Right renal cortex interstitium (tissue), 3 donors: ENCODE measurements at regions not wholly inside any gene's neighbourhood (a gene's known extent, or its start where the extent isn't known, plus 50 kb on each side); places are given as distances from the start of the nearest gene placed in this dataset.

Source experiments
- DNase-seq, 3 donors: peaks; one replicate each; pipeline ENCODE4 v3.0.0-alpha.2; 2013; ENCODE audit warnings: low read depth in 3 of 3, low spot score in 2 of 3

DNA sequence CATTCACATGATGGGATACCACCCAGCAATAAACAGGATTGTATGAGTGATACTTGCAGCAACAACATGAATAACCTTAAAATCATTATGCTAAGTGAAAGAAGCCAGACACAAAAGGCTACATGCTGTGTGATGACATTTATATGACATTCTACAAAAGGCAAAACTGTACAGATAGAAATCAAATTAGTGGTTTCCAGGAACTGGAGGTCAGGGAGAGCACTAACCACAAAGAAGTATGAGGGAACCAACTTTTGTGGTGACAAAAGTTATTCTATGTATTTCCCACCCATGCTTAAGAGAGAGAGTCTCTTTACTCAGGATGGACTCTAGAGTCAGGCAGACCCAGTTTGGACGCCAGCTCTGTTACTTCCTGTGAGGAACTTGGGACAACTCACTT, 364.5 kb upstream of the DAB1 start:
- no peak for DNase-seq

DNA sequence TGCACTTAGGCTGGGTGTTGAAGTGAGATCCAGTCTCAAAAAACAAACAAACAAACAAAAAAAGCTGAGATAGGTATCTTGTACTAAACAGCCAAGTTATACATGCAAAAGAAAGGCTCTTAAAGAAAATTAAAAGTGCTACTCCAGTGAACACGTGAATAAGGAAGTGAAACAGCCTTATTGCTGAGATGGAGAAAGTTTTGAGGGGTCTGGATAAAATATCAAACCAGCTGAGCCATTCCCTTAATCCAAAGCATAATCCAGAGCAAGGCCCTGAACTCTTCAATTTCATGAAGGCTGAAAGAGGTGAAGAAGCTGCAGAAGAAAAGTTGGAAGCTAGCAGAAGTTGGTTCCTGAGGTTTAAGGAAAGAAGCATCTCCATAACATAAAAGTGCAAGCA, 360.5 kb upstream of the DAB1 start:
- DNase-seq, result no peak

DNA sequence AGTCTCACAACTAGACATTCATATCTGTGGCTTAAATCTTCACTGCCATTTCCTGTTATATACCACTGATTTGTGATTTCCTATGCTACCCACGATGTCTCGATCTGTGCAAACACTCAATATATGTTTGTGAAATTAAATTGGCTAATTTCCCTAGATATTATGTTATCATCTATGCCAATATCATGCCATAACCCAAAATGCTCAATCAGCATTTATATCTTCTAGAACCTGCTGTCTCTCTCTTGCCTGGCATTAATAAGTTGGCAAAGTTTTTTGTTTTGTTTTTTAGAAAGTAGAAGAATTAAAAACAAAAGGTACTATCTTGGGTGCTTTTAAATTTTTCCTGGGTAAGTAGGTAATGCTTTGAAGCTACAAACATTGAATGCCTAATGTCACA, 358.5 kb upstream of the DAB1 start:
- DNase-seq, result no peak

DNA sequence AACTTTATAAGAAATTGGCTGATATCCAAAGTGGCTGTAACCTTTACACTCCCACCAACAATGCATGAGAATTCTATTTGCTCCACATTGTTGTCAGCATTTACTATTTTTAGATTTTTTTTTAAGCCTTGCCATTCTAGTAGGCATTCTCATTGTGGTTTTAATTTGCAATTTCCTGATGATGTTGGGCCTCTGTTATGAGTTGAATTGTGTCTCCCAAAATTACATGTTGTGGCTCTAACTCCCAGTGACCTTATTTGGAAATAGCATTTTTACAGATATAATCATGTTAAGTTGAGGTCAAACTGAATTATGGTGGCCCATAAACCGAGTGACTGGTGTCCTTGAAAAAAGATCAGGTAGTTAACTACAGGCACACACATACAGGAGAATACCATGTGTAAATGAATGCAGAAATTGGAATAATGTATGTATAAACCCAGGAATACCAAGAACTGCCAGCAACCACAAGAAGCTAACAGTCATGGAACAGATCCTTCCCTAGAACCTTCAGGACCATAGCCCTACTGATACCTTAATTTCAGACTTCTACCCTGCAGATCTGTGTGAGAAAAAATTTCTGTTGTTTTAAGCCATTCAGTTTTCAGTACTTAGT, 348.8 kb upstream of the DAB1 start:
- no peak for DNase-seq

DNA sequence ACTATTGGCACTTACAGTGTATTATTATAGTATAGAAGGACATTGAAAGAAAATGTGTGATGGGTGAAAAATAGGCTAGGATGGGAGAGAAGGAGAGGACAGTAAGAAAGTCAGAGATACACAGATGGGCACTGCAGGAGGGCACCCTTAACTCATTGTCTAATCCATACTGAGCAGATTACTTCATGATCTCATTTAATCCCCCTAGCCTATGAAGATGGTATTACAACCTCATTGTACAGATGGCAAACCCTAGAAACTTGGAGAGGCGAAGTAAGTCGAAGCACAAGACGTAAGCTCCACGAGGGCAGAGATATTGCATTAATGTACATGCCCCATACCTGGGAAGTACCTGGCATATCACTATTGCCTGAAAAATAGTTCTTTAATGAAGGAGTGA, 346.9 kb upstream of the DAB1 start:
- DNase-seq, result no peak

DNA sequence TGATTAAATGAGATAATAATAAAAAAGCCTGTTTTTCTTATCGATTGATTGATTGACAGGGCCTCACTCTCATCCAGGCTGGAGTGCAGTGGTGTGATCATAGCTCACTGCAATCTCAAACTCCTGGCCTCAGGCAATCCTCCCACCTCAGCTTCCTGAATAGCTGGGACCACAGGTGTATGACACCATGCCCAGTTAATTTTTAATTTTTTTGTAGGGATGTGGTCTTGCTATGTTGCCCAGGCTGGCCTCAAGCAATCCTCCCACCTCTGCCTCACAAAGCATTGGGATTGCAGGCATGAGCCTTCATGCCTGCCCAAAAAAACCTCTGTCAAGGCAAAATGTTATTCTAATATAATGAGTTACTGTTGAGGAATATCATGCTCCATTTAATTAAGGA, 346.4 kb upstream of the DAB1 start:
- DNase-seq, result no peak

DNA sequence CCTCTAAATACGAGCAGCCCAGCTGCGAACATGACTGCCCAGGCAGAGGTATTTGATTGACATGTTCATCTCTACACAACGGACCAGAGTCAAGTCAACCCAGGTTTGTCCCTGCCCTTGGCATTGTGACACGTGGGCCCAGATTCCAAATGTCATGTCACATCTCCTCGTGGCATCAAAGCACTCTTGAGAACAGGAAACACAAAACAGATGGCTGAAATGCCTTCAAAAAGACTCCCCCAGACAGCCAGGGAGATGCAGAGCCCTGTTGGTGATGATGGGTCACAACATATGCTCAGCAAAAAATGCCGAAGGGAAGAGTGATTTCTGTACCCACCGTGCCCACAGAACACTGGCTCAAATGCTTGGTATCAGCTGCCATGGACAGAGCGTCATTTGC, 337.8 kb upstream of the DAB1 start:
- no peak for DNase-seq

DNA sequence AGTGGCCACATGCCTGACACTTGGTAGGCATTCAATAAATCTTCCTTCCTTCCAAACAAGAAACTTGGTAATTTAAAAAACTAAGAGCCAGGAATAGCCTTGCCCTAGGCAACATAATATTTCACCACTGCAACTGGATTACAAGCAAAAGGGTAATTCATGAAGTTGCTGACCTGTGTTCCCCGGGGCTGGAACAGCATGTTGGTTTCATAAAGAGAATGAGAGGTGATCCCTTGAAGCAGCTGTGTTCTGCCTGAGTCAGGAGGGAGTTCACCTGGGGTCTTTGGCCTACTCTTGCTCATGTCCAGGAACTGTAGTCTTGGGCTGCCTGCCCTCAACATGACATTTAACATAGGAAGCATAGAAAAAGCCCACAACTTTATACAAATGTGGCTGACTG, 329.0 kb upstream of the DAB1 start:
- no peak for DNase-seq

DNA sequence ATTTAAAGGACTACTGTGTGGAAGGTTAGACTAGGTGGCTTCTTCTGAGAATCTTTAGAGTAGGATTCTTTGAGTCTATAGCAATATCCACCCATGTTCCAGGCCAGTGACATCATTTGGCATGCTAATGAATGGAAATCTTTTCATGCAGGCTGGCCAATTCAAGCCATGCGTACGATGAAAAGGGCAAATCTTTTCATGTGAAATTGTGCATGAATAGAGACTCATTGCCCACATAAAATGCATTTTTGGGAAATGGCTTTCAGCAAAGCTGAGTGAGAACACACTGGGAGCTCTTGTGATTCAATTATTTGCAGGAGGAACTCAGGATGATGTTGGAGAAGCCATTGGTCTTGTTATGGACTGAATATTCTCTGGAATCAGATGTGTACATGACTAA, 324.9 kb upstream of the DAB1 start:
- DNase-seq, result no peak

DNA sequence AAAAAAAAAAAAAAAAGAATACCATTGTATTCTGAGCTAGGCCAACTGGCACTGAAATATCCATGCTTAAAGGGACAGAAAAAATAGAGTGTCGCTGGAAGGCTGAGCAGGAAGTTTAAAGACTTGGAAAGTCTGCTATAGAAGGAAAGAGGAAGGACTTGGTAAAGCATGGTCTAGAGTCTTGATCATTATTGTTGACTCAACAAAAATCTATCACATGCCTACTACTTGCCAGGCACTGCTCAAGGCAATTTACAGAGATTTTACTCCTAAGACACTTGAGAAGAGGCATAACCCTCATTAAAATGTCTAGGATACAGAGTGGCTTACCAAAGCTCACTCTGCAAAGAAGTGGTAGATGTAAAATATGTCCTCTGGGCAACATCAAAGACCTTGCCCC, 324.0 kb upstream of the DAB1 start:
- no peak for DNase-seq

DNA sequence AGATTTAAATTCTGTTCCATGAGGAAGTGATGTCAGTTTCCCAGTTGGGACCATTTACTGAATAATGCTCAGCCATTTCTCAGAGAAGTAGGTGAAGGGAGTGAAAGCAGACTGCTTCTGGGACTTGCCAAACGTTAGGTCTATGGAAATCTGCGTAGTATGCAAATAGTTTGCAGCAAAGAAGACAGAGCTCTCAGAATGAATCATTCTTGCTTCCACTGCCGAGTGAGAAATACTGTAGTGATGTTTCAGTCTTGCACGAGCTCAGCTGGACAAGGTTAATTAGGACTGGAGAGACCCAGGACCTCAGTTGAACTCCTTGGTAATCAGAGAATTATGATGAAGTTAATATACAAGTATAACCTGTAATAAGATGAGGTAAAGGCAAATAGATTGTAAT, 317.7 kb upstream of the DAB1 start:
- no peak for DNase-seq

DNA sequence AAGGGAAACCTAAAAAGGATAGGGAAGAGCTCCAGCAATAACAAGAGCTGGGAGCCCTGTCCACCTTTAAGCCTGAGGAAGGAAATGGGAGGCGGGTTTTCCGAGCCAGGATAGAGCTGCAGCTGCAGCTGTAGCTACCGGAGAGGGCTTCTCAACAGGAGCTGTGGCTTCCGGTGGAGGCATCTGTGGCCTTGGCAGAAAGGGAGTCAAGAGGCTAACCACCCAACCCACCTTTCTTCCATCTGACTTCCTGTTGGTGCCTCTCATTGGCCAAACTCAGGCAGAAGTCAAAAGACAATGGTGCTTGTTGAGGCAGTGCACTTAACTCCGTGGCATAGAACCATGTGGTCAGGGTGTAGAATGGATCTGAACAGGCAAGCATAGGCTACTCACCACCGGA, 313.1 kb upstream of the DAB1 start:
- DNase-seq, result no peak

DNA sequence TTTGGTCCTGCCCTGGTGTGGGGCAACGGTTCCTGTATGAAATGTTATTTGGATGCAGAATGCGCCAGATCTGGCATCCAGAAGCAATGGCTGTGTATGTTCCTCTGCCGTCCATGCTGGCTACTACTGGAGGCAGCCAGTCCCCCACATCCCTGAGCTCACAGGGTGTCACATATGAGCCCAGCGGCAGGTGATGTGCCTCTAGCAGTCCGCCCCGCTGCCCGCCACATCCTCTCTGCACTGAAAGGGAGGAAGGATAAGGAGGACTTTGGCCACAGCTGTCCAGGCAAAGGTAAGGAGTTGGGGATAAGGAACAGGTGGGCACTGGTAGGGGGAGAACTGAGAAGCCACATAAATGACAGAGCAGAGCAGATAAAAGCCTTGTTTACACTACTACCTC, 305.3 kb upstream of the DAB1 start:
- DNase-seq, result no peak

DNA sequence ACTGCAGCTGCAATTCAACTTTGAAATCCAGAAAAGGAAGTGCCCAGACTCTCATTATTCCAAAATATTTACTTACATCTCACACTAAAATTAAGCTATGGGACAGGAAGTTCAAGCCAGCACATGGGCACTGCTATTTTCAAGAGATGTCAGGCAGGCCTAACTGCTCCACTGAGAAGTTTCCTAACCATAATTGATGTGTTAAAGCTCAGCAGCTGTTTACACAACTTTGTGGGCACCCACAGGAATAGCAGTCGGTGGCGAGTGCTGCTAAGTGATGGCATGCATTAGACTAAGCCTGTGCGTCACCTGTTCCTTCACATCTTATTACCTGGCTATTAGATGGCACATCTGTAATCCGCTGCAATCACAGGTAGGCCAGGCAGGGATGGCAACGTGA, 303.3 kb upstream of the DAB1 start:
- DNase-seq, result no peak

DNA sequence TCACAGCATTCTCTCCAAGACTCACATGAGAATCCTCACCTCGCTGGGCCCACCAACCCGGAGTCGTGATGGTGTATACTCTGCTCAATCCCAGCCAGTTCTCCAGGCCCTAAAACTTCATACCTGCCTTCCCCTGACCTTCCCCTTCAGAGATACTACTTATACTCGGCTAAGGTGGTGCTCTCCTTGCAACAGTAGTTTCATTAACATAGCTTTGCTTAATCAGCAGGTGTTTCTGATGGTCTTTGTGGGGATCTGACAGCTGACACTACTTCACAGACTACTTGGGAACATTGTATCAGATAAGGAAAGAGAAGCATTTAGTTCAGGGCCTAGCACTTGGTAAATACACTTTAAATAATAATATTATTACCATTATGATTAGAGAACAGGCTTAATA, 301.5 kb upstream of the DAB1 start:
- no peak for DNase-seq

DNA sequence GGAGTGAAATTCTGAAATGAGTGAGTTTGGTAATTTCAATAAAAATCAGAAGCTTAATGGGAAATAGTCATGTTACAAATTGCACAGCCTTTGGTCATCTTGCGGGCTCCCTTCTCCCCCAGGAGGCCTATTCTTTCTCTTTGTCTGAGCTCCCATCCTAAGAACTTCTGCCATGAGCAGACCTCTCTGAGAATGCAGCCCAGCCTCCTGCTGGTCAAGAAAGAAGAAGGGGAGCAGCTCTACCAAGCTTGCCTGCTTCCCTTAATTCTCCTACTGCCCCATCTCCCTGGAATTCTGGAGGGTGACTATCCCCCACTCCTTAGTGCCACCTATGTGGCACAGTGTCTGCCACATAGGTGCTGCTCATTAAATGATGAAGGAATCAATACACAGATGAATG, 300.7 kb upstream of the DAB1 start:
- no peak for DNase-seq

DNA sequence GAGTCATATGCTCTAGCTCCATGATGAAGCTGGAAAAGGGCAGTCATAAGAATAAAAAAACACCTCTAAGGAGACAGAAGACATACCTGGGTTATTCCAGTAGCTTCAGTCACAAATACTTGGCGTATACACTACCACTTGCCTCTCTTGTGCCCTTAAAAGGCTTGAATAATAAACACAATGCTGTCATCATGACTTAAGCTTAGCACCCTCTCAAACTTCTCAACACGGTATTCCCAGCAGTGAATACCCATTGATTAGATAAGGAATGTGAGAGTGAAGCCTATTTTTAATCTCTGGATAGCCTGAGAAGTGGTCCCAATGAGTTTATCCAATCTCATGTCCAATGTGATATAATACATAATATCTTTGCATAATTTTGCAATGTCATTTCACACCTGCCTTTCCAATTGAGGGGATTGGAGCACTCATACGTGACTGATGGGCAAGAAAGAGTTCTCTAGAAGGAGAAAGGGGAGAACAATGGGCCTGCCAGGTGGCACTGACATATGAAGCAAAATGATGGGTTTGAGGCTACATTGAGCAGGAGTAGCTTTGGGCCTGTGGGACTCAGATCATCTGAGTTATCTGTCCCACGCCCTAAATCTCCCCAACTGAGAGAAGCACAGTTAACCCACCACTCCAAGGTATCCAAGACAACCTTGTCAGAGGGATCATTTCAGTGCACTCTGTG, 298.6 kb upstream of the DAB1 start:
- DNase-seq, result no peak

DNA sequence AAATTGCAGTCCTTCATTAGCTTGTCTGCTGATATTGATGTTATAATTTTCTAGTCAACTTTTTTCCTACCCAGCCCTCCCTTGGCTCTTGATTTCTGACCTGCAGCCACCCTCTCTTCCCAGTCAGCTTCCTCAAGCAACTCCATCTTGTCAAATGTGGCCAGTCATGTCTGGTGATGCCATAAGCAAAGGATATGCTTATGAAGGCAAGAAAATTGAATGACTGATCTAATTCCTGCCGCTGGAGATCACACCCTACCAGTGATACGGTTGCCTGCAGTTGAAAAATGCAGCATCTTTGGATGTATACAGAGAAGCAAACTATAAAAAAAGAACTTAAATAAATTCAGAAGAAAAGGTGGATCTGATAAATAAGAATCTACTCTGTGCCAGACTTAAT, 297.1 kb upstream of the DAB1 start:
- no peak for DNase-seq

DNA sequence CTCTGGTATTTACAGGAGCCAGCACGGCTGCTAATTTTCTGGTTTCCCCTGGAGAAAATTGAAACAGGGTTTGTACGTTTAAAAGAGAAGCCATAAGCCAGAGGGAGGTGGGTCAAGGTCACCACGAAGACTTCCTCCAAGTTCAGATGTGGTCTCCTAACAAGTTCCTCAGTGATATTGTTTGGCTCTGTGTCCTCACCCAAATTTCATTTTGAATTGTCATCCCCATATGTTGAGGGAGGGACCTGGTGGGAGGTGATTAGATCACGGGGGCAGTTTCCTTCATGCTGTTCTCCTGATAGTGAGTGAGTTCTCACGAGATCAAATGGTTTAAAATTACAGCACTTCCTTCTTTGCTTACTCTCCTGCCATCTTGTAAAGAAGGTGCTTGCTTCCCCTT, 295.4 kb upstream of the DAB1 start:
- no peak for DNase-seq

DNA sequence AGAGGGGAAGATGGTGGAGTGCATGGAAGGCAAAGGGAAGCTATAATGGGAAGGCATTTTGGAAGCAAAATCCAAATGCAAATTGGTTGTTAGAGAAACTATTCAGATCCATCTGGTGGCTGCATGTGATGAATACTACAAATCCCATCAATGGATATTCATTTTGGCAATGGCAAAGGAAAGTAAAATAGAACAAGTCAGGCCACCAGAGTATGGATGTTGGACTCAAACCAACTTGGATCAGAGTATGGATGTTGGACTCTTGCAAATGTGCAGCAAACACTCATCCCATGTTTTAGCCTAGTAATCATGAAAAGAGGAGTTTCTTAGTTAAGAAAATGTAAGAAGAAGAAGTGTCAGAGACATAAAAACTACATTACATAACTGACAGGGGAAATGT, 289.6 kb upstream of the DAB1 start:
- DNase-seq, result no peak

DNA sequence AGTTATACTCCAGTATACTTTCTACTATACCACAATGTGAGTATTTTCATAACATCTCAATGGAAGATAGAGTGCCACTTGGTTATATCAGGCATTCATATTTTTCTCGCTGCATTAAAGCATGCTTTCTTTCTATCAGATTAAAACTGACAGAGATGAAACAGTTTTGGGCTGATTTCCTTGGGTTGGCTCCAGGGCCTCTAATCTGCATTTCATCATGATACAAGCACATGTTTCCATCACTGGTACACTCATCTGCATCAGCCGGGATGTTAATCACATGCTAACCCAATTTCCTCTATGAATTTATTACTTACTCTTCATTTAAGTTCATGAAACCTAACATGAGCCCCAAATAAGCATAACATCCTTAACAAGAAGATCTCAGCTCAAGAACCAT, 289.0 kb upstream of the DAB1 start:
- no peak for DNase-seq

DNA sequence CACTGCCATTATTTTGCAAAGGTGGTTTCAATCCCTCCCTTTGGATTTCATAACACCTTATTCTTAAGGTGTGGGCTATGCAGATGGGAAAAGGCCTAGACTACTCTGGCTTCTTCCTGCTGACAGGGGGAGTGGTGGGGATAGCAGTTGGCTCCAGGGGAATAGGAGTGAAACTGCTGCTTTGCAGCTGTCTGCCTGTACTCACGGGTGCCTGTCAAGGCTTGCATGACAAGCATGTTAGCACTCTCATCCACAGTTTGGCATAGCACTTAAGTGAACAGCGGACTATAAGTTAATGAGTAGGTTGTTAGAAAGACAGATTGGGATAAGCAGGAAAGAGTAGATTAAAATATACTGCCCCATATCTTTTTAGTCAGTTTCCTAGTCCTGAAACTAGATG, 287.5 kb upstream of the DAB1 start:
- DNase-seq, result no peak

DNA sequence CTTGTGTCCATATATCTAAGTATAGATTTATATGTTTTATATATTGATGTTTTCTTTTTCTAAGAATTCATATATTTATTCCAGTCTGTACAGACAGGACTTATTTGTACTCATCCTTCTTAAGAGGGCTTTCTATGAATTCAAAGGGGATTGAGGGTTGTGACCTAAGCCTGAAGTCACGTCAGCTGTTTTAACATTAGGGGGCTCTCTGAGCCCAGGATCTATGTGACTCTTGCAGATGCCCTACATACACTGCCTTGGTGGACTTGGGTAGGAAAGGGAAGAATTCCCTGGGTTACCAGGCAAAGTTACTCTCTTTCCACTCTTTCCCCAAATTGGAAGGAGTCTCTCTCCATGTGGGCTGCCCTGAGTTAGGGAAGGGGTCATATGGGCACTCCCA, 283.8 kb upstream of the DAB1 start:
- DNase-seq, result no peak
